GM12878 (cell line): ENCODE measurements at regions not wholly inside any gene's neighbourhood (a gene's known extent, or its start where the extent isn't known, plus 50 kb on each side); places are given as distances from the start of the nearest gene placed in this dataset.

Experiments
- ATAC-seq: fragments of 200-7000 bp; cut with Tn5 transposase; 3 replicates; pipeline ENCODE4 v1.9.1; 2020; ENCODE audit warnings: mild to moderate bottlenecking, moderate library complexity
- BruUV-seq: library from RNA; stranded (reverse); fragments of 400-500 nt; replicated peaks from 2 replicates; lab custom pipeline; 2021; lab: Mats Ljungman, UMichigan
- CTCF ChIA-PET: fragments of 300-600 bp; sonication (Branson Sonifier 250); formaldehyde crosslinking; extraction: SDS; loops from one replicate; lab custom pipeline; 2021; ENCODE audit warnings: inconsistent platforms; lab: Yijun Ruan, JAX
- POLR2A ChIA-PET: fragments of 350-600 bp; formaldehyde crosslinking; extraction: SDS; loops from one replicate; lab custom pipeline; 2021; ENCODE audit warnings: inconsistent platforms; lab: Charles Lee
- RAD21 ChIA-PET: fragments of 300-600 bp; sonication (Branson Sonifier 250); formaldehyde crosslinking; loops from one replicate; lab custom pipeline; 2023; ENCODE audit warnings: antibody characterized with exemption; ENCODE audit not compliant: unreplicated experiment; lab: Charles Lee
- SMC1A ChIA-PET: fragments of 300-600 bp; sonication (Branson Sonifier 250); formaldehyde crosslinking; loops from one replicate; lab custom pipeline; 2023; ENCODE audit not compliant: unreplicated experiment, uncharacterized antibody; lab: Charles Lee
- DNase-seq: peaks from one replicate; pipeline ENCODE4 v3.0.0-alpha.2; 2011; ENCODE audit warnings: low read depth, low spot score
- FAIRE-seq: peaks from 3 replicates; lab custom pipeline; 2011; peaks lifted over from hg19 to GRCh38; lab: Jason Lieb, UNC
- H2AFZ ChIP-seq: 2 replicates; pipeline ENCODE4 v1.6.0; 2011; ENCODE audit warnings: low read depth, low read length, control low read depth; ENCODE audit not compliant: control insufficient read depth
- H3K27ac ChIP-seq: 2 replicates; pipeline ENCODE4 v1.5.1; 2011; ENCODE audit warnings: control low read depth; ENCODE audit not compliant: control insufficient read depth, insufficient read depth
- H3K27me3 ChIP-seq, 2 experiments: replicated peaks in 1 of 2; 2 replicates each; pipeline versions ENCODE4 v1.6.0 to v1.6.1; 2011; ENCODE audit warnings: low read length in 1 of 2; ENCODE audit not compliant: control insufficient read depth in 2 of 2, insufficient read depth in 2 of 2
- H3K36me3 ChIP-seq, 2 experiments: 2 replicates each; pipeline ENCODE4 v1.5.1; 2011; ENCODE audit warnings: low read length in 1 of 2; ENCODE audit not compliant: control insufficient read depth in 2 of 2, insufficient read depth in 2 of 2
- H3K4me1 ChIP-seq: 2 replicates; pipeline ENCODE4 v1.6.1; 2011; ENCODE audit warnings: mild to moderate bottlenecking, low read length, moderate library complexity, mixed read lengths; ENCODE audit not compliant: control insufficient read depth, insufficient read depth
- H3K4me2 ChIP-seq: 2 replicates; pipeline ENCODE4 v1.6.0; 2011; ENCODE audit warnings: control low read depth; ENCODE audit not compliant: control insufficient read depth, insufficient read depth
- H3K4me3 ChIP-seq: fragments of 200-600 bp; sonication (generic); 2 replicates; pipeline ENCODE4 v1.5.1; 2016
- H3K79me2 ChIP-seq: 2 replicates; pipeline ENCODE4 v1.6.0; 2011; ENCODE audit warnings: low read length; ENCODE audit not compliant: control insufficient read depth, insufficient read depth
- H3K9ac ChIP-seq: 2 replicates; pipeline ENCODE4 v1.8.0; 2011; ENCODE audit warnings: low read length, control low read depth, mixed read lengths; ENCODE audit not compliant: control insufficient read depth, insufficient read depth
- H3K9me3 ChIP-seq: replicated peaks from 3 replicates; pipeline ENCODE4 v1.5.1; 2011; ENCODE audit warnings: mild to moderate bottlenecking, low read length; ENCODE audit not compliant: control insufficient read depth, insufficient read depth
- H4K20me1 ChIP-seq: 2 replicates; pipeline ENCODE4 v1.6.0; 2011; ENCODE audit not compliant: control insufficient read depth, insufficient read depth
- CREM ChIP-seq: IDR thresholded peaks from 2 replicates; pipeline ENCODE4 v1.6.1; 2014; ENCODE audit warnings: antibody characterized with exemption, low read depth
- GATAD2B ChIP-seq: fragments of 450-650 bp; conservative IDR thresholded peaks from 2 replicates; pipeline ENCODE4 v1.6.1; 2017; ENCODE audit warnings: low read depth, mild to moderate bottlenecking, moderate library complexity
- HDAC2 ChIP-seq: fragments of 200-600 bp; sonication (generic); IDR thresholded peaks from 2 replicates; pipeline ENCODE4 v1.6.1; 2017
- NBN ChIP-seq: fragments of 450-650 bp; IDR thresholded peaks from 2 replicates; pipeline ENCODE4 v1.6.1; 2016
- NR2F1 ChIP-seq: fragments of 450-650 bp; conservative IDR thresholded peaks from 2 replicates; pipeline ENCODE4 v1.6.1; 2017; ENCODE audit warnings: mild to moderate bottlenecking
- PAX8 ChIP-seq: fragments of 450-650 bp; IDR thresholded peaks from 2 replicates; pipeline ENCODE4 v1.6.1; 2017; ENCODE audit warnings: mild to moderate bottlenecking, moderate library complexity
- POLR2AphosphoS2 ChIP-seq: IDR thresholded peaks from 2 replicates; pipeline ENCODE4 v1.6.1; 2011; ENCODE audit warnings: low read depth, mild to moderate bottlenecking, low read length, improper control_type of control experiment, moderate library complexity
- RFX5 ChIP-seq: IDR thresholded peaks from 2 replicates; pipeline ENCODE4 v1.6.1; 2011; ENCODE audit warnings: low read depth, low read length, improper control_type of control experiment
- SIX5 ChIP-seq: IDR thresholded peaks from 2 replicates; pipeline ENCODE4 v1.6.1; 2011; ENCODE audit warnings: mild to moderate bottlenecking, low read depth, low read length, moderate library complexity; ENCODE audit not compliant: severe bottlenecking
- TAF1 ChIP-seq: IDR thresholded peaks from 2 replicates; pipeline ENCODE4 v1.6.1; 2011; ENCODE audit warnings: mild to moderate bottlenecking, low read depth, low read length, borderline replicate concordance
- TCF12 ChIP-seq: IDR thresholded peaks from 2 replicates; pipeline ENCODE4 v1.6.1; 2011; ENCODE audit warnings: low read depth, mild to moderate bottlenecking, low read length
- WGBS: methylation state at CpG from one replicate; pipeline ENCODE4 v1.1.6; 2016; ENCODE audit warnings: low lambda C conversion rate; ENCODE audit not compliant: insufficient replicate concordance, insufficient coverage; ENCODE audit errors: missing lambda C conversion rate; 5-methylcytosine and 5-hydroxymethylcytosine counted together
- in situ Hi-C: fragments of 300-500 bp; cut with MboI; formaldehyde crosslinking; loops from 9 replicates; pipeline ENCODE4 v1.14.3; 2018; ENCODE audit warnings: mixed read lengths
- intact Hi-C: fragments of 100-400 bp; cut with micrococcal nuclease; formaldehyde crosslinking; loops from one replicate; pipeline ENCODE4 v1.14.2; 2022; ENCODE audit not compliant: unreplicated experiment
- TF ChIP-seq, protein P1 (sequence below): fragments of 450-650 bp; IDR thresholded peaks from 2 replicates; pipeline ENCODE4 v1.6.1; 2016; ENCODE audit warnings: mild to moderate bottlenecking
- TF ChIP-seq, protein P2 (sequence below): IDR thresholded peaks from 2 replicates; pipeline ENCODE4 v1.6.1; 2011; ENCODE audit warnings: borderline replicate concordance, low read depth, mild to moderate bottlenecking, moderate library complexity, mixed read lengths, low read length; ENCODE audit not compliant: insufficient read depth; ENCODE audit errors: extremely low read length
- TF ChIP-seq, protein P3 (sequence below): fragments of 450-650 bp; formaldehyde crosslinking; IDR thresholded peaks from 2 replicates; pipeline ENCODE4 v1.4.0; 2022; ENCODE audit warnings: mild to moderate bottlenecking, moderate library complexity
- TF ChIP-seq, protein P4 (sequence below): fragments of 450-650 bp; IDR thresholded peaks from 2 replicates; pipeline ENCODE4 v1.6.1; 2017; ENCODE audit warnings: low read depth, mild to moderate bottlenecking, moderate library complexity
- TF ChIP-seq, protein P5 (sequence below): IDR thresholded peaks from 2 replicates; pipeline ENCODE4 v1.6.1; 2012; ENCODE audit warnings: low read depth, low read length, improper control_type of control experiment

DNA sequence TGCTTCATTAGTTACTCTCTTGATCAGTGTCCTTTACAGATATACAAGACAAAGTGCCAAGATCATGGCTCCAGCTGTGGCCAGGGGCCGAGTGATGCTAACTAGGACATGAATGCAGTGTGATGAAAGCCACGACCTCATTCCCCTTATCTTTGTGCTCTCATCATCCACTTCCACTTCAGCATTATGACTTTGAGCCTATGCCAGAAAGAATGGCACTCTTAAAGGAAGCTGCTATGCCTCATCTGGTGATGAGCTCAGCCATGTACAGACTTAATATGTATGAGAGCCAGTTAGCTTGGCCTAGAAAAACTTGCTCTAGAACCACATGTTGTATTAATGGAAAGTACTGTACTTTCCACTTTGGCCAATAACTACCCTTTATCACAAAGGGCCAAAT lies 179.1 kb downstream of the TOX3 start (continued):
- TF ChIP-seq, protein P1, sequence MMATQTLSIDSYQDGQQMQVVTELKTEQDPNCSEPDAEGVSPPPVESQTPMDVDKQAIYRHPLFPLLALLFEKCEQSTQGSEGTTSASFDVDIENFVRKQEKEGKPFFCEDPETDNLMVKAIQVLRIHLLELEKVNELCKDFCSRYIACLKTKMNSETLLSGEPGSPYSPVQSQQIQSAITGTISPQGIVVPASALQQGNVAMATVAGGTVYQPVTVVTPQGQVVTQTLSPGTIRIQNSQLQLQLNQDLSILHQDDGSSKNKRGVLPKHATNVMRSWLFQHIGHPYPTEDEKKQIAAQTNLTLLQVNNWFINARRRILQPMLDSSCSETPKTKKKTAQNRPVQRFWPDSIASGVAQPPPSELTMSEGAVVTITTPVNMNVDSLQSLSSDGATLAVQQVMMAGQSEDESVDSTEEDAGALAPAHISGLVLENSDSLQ = no peak

DNA sequence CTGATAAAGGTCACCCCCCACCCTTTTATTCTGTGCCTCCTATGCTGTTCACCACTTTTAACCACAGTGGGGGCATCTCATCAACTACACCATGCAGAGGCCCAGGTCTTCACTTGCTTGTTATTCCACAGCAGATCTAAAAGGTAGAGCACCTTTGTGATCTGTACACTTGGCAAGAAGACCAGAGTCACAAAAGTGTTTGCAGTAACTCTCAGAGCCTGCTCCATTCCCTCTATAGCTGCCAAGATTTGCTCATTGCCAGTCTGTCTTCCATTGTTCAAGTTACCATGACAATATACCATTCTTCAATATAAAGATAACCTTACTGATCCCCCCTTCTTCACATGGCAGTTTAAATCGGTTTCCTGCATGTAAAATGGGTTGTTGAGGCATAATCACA lies 180.0 kb downstream of the TOX3 start:
- Histone ChIP-seq H3K4me1 (no peaks in the 10 kb centered on the region), H3K27me3 (no peaks in the 10 kb centered on the region), H3K36me3 (no peaks in the 10 kb centered on the region), H3K27ac (no peak overlapping the region), H3K79me2 (no peaks in the 10 kb centered on the region), H3K4me2 (no peak overlapping the region), H2AFZ (no peak overlapping the region), H3K4me3 (no peak overlapping the region), H4K20me1 (no peaks in the 10 kb centered on the region), H3K9me3 (no peaks in the 10 kb centered on the region; the same call in 2 of the 3 replicates), H3K9ac (no peak overlapping the region)
- SMC1A ChIA-PET = no interaction called here
- POLR2A ChIA-PET = no interaction called here
- 0% methylated on average over 1 of the region's 1 CpG for WGBS
- no TSS peak for BruUV-seq
- CTCF ChIA-PET = no interaction called here
- DNase-seq (no peak), ATAC-seq (no peak), FAIRE-seq (no peak)
- RAD21 ChIA-PET = no interaction called here
- in situ Hi-C loops = no loop called here
- TF ChIP-seq HDAC2 (no peak), TAF1 (no peak), POLR2AphosphoS2 (no peak), TCF12 (no peak), PAX8 (no peak), NBN (no peak), SIX5 (no peak), GATAD2B (no peak), RFX5 (no peak), CREM (no peak), NR2F1 (no peak)
- TF ChIP-seq, protein P2, sequence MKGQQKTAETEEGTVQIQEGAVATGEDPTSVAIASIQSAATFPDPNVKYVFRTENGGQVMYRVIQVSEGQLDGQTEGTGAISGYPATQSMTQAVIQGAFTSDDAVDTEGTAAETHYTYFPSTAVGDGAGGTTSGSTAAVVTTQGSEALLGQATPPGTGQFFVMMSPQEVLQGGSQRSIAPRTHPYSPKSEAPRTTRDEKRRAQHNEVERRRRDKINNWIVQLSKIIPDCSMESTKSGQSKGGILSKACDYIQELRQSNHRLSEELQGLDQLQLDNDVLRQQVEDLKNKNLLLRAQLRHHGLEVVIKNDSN = no peak
- TF ChIP-seq, protein P3, sequence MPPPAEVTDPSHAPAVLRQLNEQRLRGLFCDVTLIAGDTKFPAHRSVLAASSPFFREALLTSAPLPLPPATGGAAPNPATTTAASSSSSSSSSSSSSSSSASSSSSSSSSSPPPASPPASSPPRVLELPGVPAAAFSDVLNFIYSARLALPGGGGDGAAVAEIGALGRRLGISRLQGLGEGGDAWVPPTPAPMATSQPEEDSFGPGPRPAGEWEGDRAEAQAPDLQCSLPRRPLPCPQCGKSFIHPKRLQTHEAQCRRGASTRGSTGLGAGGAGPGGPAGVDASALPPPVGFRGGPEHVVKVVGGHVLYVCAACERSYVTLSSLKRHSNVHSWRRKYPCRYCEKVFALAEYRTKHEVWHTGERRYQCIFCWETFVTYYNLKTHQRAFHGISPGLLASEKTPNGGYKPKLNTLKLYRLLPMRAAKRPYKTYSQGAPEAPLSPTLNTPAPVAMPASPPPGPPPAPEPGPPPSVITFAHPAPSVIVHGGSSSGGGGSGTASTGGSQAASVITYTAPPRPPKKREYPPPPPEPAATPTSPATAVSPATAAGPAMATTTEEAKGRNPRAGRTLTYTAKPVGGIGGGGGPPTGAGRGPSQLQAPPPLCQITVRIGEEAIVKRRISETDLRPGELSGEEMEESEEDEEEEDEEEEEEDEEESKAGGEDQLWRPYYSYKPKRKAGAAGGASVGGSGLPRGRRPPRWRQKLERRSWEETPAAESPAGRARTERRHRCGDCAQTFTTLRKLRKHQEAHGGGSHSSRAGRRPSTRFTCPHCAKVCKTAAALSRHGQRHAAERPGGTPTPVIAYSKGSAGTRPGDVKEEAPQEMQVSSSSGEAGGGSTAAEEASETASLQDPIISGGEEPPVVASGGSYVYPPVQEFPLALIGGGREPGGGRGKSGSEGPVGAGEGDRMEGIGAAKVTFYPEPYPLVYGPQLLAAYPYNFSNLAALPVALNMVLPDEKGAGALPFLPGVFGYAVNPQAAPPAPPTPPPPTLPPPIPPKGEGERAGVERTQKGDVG = no peak
- TF ChIP-seq, protein P4, sequence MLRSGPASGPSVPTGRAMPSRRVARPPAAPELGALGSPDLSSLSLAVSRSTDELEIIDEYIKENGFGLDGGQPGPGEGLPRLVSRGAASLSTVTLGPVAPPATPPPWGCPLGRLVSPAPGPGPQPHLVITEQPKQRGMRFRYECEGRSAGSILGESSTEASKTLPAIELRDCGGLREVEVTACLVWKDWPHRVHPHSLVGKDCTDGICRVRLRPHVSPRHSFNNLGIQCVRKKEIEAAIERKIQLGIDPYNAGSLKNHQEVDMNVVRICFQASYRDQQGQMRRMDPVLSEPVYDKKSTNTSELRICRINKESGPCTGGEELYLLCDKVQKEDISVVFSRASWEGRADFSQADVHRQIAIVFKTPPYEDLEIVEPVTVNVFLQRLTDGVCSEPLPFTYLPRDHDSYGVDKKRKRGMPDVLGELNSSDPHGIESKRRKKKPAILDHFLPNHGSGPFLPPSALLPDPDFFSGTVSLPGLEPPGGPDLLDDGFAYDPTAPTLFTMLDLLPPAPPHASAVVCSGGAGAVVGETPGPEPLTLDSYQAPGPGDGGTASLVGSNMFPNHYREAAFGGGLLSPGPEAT = no peak
- TF ChIP-seq, protein P5, sequence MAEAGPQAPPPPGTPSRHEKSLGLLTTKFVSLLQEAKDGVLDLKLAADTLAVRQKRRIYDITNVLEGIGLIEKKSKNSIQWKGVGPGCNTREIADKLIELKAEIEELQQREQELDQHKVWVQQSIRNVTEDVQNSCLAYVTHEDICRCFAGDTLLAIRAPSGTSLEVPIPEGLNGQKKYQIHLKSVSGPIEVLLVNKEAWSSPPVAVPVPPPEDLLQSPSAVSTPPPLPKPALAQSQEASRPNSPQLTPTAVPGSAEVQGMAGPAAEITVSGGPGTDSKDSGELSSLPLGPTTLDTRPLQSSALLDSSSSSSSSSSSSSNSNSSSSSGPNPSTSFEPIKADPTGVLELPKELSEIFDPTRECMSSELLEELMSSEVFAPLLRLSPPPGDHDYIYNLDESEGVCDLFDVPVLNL = no peak
- intact Hi-C loops = no loop called here
